ENCODE measurements at regions not wholly inside any gene's neighbourhood (a gene's known extent, or its start where the extent isn't known, plus 50 kb on each side); places are given as distances from the start of the nearest gene placed in this dataset.

DNA sequence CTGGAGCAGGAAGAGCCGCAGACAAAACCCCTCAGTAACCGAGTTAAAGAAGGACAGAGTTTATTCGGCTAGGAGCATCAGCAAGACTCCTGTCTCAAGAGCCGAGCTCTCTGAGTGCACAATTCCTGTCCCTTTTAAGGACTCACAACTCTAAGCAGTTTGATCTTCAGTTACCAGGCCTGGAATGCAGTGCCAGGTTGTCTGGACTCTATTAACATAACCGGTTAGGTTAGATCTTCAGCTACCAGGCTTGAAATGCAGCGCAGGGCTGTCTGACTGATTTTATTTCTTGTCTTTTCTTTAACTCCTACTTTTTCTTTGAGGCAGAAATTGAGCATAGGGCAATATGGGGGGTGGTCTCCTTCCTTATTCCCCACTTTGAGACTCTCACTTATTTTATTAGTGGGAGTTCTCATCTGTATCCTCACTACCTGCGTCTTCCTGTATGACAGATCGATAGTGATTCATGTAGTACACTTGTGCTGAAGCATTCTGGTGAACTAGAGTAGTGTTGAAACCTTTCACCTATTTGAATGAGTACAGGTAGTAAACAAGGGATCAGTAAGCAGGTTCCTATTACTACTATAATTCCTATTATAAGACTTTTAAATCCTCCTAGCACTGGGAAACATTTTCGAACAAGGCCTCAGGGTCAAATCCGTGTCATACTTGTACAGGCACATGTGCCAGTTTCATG, 325.0 kb downstream of the CGGBP1 start:
- no peaks in the 10 kb centered on the region for H3K27me3 ChIP-seq (replicated peaks; ENCODE audit: insufficient read depth, low read depth, low read length, poor library complexity)
- CTCF ChIA-PET = no interaction called here
- H3K36me3 ChIP-seq (ENCODE audit: insufficient read depth, low read length, poor library complexity, severe bottlenecking) = no peaks in the 10 kb centered on the region
- DNase-seq (ENCODE audit: low spot score) = no peak
- intact Hi-C loops (cut with micrococcal nuclease; ENCODE audit: unreplicated experiment) = no loop called here
- no peak overlapping the region for H3K27ac ChIP-seq (ENCODE audit: low read depth, low read length, poor library complexity, severe bottlenecking)
- no peaks in the 10 kb centered on the region for H3K9me3 ChIP-seq (ENCODE audit: low read depth, low read length, poor library complexity, severe bottlenecking)
- H3K4me3 ChIP-seq (ENCODE audit: low read depth, low read length, poor library complexity, severe bottlenecking) = no peak overlapping the region
- BruUV-seq (replicated peaks) = no TSS peak
- no peak for TF ChIP-seq EZH2 (IDR thresholded peaks at IDR 0.05; ENCODE audit: borderline replicate concordance, low read depth, low read length, poor library complexity, severe bottlenecking)
- TF ChIP-seq CTCF (conservative IDR thresholded peaks at IDR 0.05; ENCODE audit: low read depth, low read length) = no peak
- POLR2A ChIA-PET (ENCODE audit: low non-redundant PET) = no interaction called here
- no peaks in the 10 kb centered on the region for H3K4me1 ChIP-seq (ENCODE audit: insufficient read depth, low read length, poor library complexity, severe bottlenecking)

DNA sequence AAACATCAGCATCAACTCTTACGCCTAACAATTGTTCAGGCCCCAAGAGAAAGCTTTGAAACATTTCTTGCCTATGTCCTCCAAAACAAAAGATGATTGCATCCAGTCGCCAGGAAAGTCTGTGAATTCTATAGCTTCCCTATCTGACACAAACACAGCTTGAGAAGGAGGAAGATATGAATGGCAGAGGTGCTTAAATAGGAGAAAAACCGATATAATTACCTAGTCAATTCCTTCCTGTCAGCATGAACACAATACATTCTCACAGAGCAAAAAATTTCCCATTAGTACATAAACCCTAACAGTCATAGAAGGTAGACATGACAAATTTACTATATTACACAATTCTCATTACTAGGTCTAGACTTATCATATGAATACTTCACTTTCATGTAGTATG, 326.5 kb downstream of the CGGBP1 start:
- peak; percentile 53 for DNase-seq (ENCODE audit: low spot score)
- Histone ChIP-seq H3K27me3 (replicated peaks; ENCODE audit: insufficient read depth, low read depth, low read length, poor library complexity) (no peaks in the 10 kb centered on the region), H3K27ac (ENCODE audit: low read depth, low read length, poor library complexity, severe bottlenecking) (no peak overlapping the region), H3K9me3 (ENCODE audit: low read depth, low read length, poor library complexity, severe bottlenecking) (no peaks in the 10 kb centered on the region), H3K4me3 (ENCODE audit: low read depth, low read length, poor library complexity, severe bottlenecking) (no peak overlapping the region), H3K4me1 (ENCODE audit: insufficient read depth, low read length, poor library complexity, severe bottlenecking) (no peaks in the 10 kb centered on the region), H3K36me3 (ENCODE audit: insufficient read depth, low read length, poor library complexity, severe bottlenecking) (no peaks in the 10 kb centered on the region)
- no TSS peak for BruUV-seq (replicated peaks)
- intact Hi-C loops (cut with micrococcal nuclease; ENCODE audit: unreplicated experiment) = no loop called here
- POLR2A ChIA-PET (ENCODE audit: low non-redundant PET) = interaction anchor here (0.7 kb wide), 1 partner anchor 271 kb away, joined by 3 read pairs; no protein-coding TSS in a partner anchor
- CTCF ChIA-PET = interaction anchor here (1.2 kb wide), 1 partner anchor 184 kb away, joined by 4 read pairs; no protein-coding TSS in a partner anchor
- TF ChIP-seq CTCF (conservative IDR thresholded peaks at IDR 0.05; ENCODE audit: low read depth, low read length) (no peak), EZH2 (IDR thresholded peaks at IDR 0.05; ENCODE audit: borderline replicate concordance, low read depth, low read length, poor library complexity, severe bottlenecking) (no peak)

DNA sequence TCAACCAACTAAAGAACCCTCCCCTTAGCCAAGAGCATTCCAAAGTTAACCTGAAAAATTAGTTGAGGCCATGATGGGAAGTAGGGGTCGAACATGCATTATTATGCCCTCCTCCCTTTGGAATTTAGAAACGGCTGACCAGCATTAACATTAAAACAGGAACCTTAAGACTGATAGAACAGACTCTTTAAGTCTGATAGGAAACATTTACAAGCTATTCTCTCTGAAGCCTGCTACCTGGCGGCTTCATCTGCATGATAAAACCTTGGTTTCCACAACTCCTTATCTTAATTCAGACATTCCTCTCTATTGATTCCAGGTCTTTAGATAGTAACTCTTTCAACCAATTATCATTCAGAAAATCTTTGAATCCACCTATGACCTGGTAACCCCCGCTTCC, 331.0 kb downstream of the CGGBP1 start:
- Histone ChIP-seq H3K36me3 (ENCODE audit: insufficient read depth, low read length, poor library complexity, severe bottlenecking) (no peaks in the 10 kb centered on the region), H3K27ac (ENCODE audit: low read depth, low read length, poor library complexity, severe bottlenecking) (no peak overlapping the region), H3K9me3 (ENCODE audit: low read depth, low read length, poor library complexity, severe bottlenecking) (no peaks in the 10 kb centered on the region), H3K4me1 (ENCODE audit: insufficient read depth, low read length, poor library complexity, severe bottlenecking) (no peaks in the 10 kb centered on the region), H3K4me3 (ENCODE audit: low read depth, low read length, poor library complexity, severe bottlenecking) (no peak overlapping the region), H3K27me3 (replicated peaks; ENCODE audit: insufficient read depth, low read depth, low read length, poor library complexity) (no peaks in the 10 kb centered on the region)
- ChIA-PET POLR2A (ENCODE audit: low non-redundant PET) (no interaction called here), CTCF (no interaction called here)
- BruUV-seq (replicated peaks) = no TSS peak
- no peak for DNase-seq (ENCODE audit: low spot score)
- TF ChIP-seq CTCF (conservative IDR thresholded peaks at IDR 0.05; ENCODE audit: low read depth, low read length) (no peak), EZH2 (IDR thresholded peaks at IDR 0.05; ENCODE audit: borderline replicate concordance, low read depth, low read length, poor library complexity, severe bottlenecking) (no peak)
- intact Hi-C loops (cut with micrococcal nuclease; ENCODE audit: unreplicated experiment) = no loop called here
